ENCODE measurements at regions not wholly inside any gene's neighbourhood (a gene's known extent, or its start where the extent isn't known, plus 50 kb on each side); places are given as distances from the start of the nearest gene placed in this dataset.

DNA sequence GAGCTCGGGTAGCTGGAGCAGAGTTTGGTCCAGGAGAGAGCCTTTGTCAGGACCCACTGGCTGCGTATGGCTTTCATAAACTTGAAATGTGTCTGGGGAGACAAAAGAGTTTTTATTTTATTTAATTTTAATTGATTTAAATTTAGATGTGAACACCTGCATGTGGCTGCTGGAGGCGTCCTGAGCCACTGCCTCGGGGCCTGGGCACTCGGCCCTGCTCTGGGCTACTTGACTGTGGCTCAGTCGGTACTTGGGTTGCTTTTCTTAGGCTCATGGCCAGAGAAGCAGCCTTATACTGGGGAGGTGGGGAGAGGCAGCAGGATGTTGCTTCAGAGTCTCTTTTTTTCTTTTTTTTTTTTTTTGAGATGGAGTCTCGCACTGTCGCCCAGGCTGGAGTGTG lies 661.8 kb upstream of the HS6ST1 start:
- dilution Hi-C loops (cut with MboI; ENCODE audit: extremely low pct_ligation_motif_present, low sequenced_read_pairs): no loop called here
- Histone ChIP-seq H3K79me2 (ENCODE audit: control insufficient read depth, insufficient read depth, low read length) (no peaks in the 10 kb centered on the region), H2AFZ (ENCODE audit: control insufficient read depth, low read length) (no peak overlapping the region), H4K20me1 (ENCODE audit: control insufficient read depth, extremely low read depth, insufficient read depth, low read length) (no peaks in the 10 kb centered on the region), H3K27ac (ENCODE audit: control insufficient read depth, insufficient read depth, low read length) (no peak overlapping the region), H3K36me3 (ENCODE audit: control insufficient read depth in 2 of 2, extremely low read depth in 1 of 2, insufficient read depth in 2 of 2, low read length in 2 of 2) (no peaks in the 10 kb centered on the region), H3K4me2 (ENCODE audit: control insufficient read depth, extremely low read depth, insufficient read depth, low read depth, low read length) (no peak overlapping the region), H3K9me3 (ENCODE audit: control insufficient read depth, low read depth, low read length) (no peaks in the 10 kb centered on the region), H3K4me3 (ENCODE audit: control insufficient read depth in 2 of 3, extremely low read depth in 1 of 3, insufficient read depth in 2 of 3, low read depth in 1 of 3, low read length in 3 of 3) (no peak overlapping the region), H3K9ac (ENCODE audit: control insufficient read depth, extremely low read depth, insufficient read depth, low read length) (no peak overlapping the region), H3K4me1 (ENCODE audit: control insufficient read depth, extremely low read depth, insufficient read depth, low read length) (peaks cover 25% of the 10 kb centered on the region), H3K9me1 (ENCODE audit: control insufficient read depth, extremely low read depth, insufficient read depth, low read length) (no peaks in the 10 kb centered on the region), H3K27me3 (ENCODE audit: control insufficient read depth, extremely low read depth, insufficient read depth, low read length) (no peaks in the 10 kb centered on the region)
- no peak for FAIRE-seq
- no peak for DNase-seq (ENCODE audit: low read depth, low spot score)
- TF ChIP-seq, protein P1, sequence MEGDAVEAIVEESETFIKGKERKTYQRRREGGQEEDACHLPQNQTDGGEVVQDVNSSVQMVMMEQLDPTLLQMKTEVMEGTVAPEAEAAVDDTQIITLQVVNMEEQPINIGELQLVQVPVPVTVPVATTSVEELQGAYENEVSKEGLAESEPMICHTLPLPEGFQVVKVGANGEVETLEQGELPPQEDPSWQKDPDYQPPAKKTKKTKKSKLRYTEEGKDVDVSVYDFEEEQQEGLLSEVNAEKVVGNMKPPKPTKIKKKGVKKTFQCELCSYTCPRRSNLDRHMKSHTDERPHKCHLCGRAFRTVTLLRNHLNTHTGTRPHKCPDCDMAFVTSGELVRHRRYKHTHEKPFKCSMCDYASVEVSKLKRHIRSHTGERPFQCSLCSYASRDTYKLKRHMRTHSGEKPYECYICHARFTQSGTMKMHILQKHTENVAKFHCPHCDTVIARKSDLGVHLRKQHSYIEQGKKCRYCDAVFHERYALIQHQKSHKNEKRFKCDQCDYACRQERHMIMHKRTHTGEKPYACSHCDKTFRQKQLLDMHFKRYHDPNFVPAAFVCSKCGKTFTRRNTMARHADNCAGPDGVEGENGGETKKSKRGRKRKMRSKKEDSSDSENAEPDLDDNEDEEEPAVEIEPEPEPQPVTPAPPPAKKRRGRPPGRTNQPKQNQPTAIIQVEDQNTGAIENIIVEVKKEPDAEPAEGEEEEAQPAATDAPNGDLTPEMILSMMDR (optimal IDR thresholded peaks at IDR 0.05 in 1 of 3, IDR thresholded peaks at IDR 0.05 in 1 of 3, conservative IDR thresholded peaks at IDR 0.05 in 1 of 3; ENCODE audit: extremely low read depth in 1 of 3, insufficient read depth in 2 of 3, low read length in 3 of 3): no peak
- TF ChIP-seq EZH2 (IDR thresholded peaks at IDR 0.05; ENCODE audit: low read length): no peak

GRCh38 chr2:128981353-128981752 lies 662.7 kb upstream of the HS6ST1 start:
- Histone ChIP-seq H2AFZ (ENCODE audit: control insufficient read depth, low read length) (no peak overlapping the region), H3K4me2 (ENCODE audit: control insufficient read depth, extremely low read depth, insufficient read depth, low read depth, low read length) (no peak overlapping the region), H3K79me2 (ENCODE audit: control insufficient read depth, insufficient read depth, low read length) (no peaks in the 10 kb centered on the region), H3K36me3 (ENCODE audit: control insufficient read depth in 2 of 2, extremely low read depth in 1 of 2, insufficient read depth in 2 of 2, low read length in 2 of 2) (no peaks in the 10 kb centered on the region), H3K27me3 (ENCODE audit: control insufficient read depth, extremely low read depth, insufficient read depth, low read length) (no peaks in the 10 kb centered on the region), H3K9ac (ENCODE audit: control insufficient read depth, extremely low read depth, insufficient read depth, low read length) (no peak overlapping the region), H3K9me3 (ENCODE audit: control insufficient read depth, low read depth, low read length) (no peaks in the 10 kb centered on the region), H3K9me1 (ENCODE audit: control insufficient read depth, extremely low read depth, insufficient read depth, low read length) (no peaks in the 10 kb centered on the region), H4K20me1 (ENCODE audit: control insufficient read depth, extremely low read depth, insufficient read depth, low read length) (no peaks in the 10 kb centered on the region), H3K4me1 (ENCODE audit: control insufficient read depth, extremely low read depth, insufficient read depth, low read length) (peaks cover 33% of the 10 kb centered on the region), H3K27ac (ENCODE audit: control insufficient read depth, insufficient read depth, low read length) (no peak overlapping the region), H3K4me3 (ENCODE audit: control insufficient read depth in 2 of 3, extremely low read depth in 1 of 3, insufficient read depth in 2 of 3, low read depth in 1 of 3, low read length in 3 of 3) (no peak overlapping the region)
- no peak for DNase-seq (ENCODE audit: low read depth, low spot score)
- FAIRE-seq: no peak
- dilution Hi-C loops (cut with MboI; ENCODE audit: extremely low pct_ligation_motif_present, low sequenced_read_pairs): no loop called here
- TF ChIP-seq EZH2 (IDR thresholded peaks at IDR 0.05; ENCODE audit: low read length): no peak
- TF ChIP-seq, protein P1 (optimal IDR thresholded peaks at IDR 0.05 in 1 of 3, IDR thresholded peaks at IDR 0.05 in 1 of 3, conservative IDR thresholded peaks at IDR 0.05 in 1 of 3; ENCODE audit: extremely low read depth in 1 of 3, insufficient read depth in 2 of 3, low read length in 3 of 3): no peak
